Nephron (organoid): ENCODE measurements at regions not wholly inside any gene's neighbourhood (a gene's known extent, or its start where the extent isn't known, plus 50 kb on each side); places are given as distances from the start of the nearest gene placed in this dataset.

Experiments
- H3K27ac Mint-ChIP-seq, 3 experiments: 2 replicates each; pipeline ENCODE4 v1.8.0; 2020; ENCODE audit warnings: mixed read lengths in 3 of 3, mild to moderate bottlenecking in 2 of 3, moderate library complexity in 1 of 3
- H3K27me3 Mint-ChIP-seq: 2 replicates; pipeline ENCODE4 v1.8.0; 2021; ENCODE audit warnings: low read depth, mild to moderate bottlenecking, moderate library complexity, mixed read lengths
- H3K36me3 Mint-ChIP-seq: 2 replicates; pipeline ENCODE4 v1.8.0; 2020; ENCODE audit warnings: low read depth, mixed read lengths
- H3K4me1 Mint-ChIP-seq: 2 replicates; pipeline ENCODE4 v1.8.0; 2020; ENCODE audit warnings: mixed read lengths
- H3K4me3 Mint-ChIP-seq, 3 experiments: 2 replicates each; pipeline ENCODE4 v1.8.0; 2020; ENCODE audit warnings: mild to moderate bottlenecking in 3 of 3, mixed read lengths in 3 of 3, moderate library complexity in 2 of 3
- H3K9me3 Mint-ChIP-seq: 2 replicates; pipeline ENCODE4 v1.8.0; 2020; ENCODE audit warnings: mixed read lengths
- TF ChIP-seq, protein P1 (sequence below), 3 experiments: fragments of 200-600 bp; sonication (generic); IDR thresholded peaks; one replicate each; pipeline ENCODE4 v1.5.0; 2021; ENCODE audit warnings: antibody characterized with exemption in 3 of 3; ENCODE audit not compliant: unreplicated experiment in 3 of 3

DNA sequence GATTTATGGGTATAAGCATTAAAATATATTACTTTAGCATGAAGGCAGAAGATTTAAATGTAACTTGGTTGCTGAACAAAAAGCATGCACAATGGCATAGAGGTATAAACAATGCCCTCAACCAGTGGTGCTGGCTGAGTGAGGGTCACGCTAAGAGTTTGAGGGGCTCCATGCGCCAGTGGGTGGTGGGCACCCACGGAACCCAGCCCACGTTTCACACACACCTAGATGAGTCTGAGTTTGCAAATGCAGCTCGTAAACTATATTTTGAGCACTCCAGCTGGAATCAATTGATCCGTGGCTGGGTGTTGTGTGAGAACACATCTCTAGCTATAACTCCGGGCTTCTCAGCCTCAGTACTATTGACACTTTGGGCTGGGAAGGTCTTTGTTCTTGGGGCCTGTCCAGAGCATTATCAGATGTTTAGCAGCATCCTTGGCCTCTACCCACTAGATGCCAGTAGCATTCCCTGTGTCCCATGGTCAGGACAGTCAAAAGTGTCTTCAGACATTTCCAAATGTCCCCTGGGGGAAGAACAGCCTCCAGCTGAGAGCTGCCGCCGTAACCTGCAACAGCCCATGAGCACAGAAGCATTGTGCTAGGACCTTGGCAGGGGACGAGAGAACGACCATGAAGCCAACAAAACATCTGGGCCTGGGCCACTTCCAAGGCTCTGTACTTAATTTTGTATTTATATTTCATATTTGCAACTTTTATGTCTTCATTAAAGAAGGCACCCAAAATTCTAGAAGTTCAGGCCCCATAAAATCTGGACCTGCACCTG lies 108.1 kb upstream of the SOX1 start:
- H3K4me1 Mint-ChIP-seq = peaks cover 9% of the 10 kb centered on the region
- TF ChIP-seq, protein P1, sequence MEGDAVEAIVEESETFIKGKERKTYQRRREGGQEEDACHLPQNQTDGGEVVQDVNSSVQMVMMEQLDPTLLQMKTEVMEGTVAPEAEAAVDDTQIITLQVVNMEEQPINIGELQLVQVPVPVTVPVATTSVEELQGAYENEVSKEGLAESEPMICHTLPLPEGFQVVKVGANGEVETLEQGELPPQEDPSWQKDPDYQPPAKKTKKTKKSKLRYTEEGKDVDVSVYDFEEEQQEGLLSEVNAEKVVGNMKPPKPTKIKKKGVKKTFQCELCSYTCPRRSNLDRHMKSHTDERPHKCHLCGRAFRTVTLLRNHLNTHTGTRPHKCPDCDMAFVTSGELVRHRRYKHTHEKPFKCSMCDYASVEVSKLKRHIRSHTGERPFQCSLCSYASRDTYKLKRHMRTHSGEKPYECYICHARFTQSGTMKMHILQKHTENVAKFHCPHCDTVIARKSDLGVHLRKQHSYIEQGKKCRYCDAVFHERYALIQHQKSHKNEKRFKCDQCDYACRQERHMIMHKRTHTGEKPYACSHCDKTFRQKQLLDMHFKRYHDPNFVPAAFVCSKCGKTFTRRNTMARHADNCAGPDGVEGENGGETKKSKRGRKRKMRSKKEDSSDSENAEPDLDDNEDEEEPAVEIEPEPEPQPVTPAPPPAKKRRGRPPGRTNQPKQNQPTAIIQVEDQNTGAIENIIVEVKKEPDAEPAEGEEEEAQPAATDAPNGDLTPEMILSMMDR (IDR thresholded peaks at IDR 0.05; ENCODE audit: unreplicated experiment in 3 of 3) = no peak

DNA sequence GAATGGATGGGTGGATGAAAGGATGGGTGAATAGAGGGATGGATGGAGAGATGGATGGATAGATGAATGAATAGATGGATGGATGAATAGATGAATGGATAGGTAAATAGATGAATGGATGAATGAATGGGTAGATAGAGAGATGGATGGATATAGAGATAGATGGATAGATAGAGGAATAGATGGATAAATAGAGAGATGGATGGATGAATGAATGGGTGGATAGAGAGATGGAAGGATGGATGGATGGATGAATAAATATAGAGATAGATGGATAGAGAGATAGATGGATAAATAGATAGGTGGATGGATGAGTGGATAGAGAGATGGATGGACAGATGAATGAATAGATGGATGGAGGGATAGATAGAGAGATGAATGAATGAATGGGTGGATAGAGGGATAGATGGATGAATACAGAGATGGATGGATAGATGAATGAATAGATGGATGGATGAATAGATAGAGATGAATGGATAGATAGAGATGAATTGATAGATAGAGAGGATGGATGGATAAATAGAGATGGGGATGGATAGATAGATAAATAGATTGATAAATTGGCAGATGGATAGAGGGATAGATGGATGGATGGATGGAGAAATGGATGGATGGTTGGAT lies 106.7 kb upstream of the SOX1 start:
- Mint-ChIP-seq H3K4me3 (no peak overlapping the region), H3K27me3 (peaks cover 16% of the 10 kb centered on the region)
- TF ChIP-seq, protein P1 (IDR thresholded peaks at IDR 0.05; ENCODE audit: unreplicated experiment in 3 of 3) = no peak

More for the DNA sequence above, 108.1 kb upstream of the SOX1 start:
- H3K27me3 Mint-ChIP-seq = peaks cover 15% of the 10 kb centered on the region
- H3K27ac Mint-ChIP-seq = no peak overlapping the region
- no peaks in the 10 kb centered on the region for H3K36me3 Mint-ChIP-seq
- H3K9me3 Mint-ChIP-seq = peaks cover 7% of the 10 kb centered on the region
- no peak overlapping the region for H3K4me3 Mint-ChIP-seq

DNA sequence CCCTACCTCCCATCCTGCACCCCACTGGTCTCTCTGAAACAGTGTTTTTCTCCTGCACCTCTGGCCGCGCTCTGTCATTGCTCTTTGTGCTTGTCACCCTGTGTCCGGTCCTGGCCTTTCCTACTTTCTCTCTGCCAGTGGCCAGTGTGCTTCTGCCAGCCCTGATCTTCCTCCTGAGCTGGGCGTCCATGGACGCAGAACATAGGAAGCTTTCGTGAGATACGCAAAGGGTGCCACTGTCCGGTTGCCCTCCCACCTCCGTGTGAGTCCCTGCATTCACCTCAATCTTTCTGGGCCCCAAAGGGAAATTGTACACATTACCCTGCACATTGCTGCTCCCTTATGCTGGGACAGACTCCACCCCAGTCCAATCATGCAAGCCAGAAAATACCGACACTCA lies 105.7 kb upstream of the SOX1 start:
- TF ChIP-seq, protein P1 (IDR thresholded peaks at IDR 0.05; ENCODE audit: unreplicated experiment in 3 of 3) = no peak
- Mint-ChIP-seq H3K4me1 (no peaks in the 10 kb centered on the region), H3K9me3 (no peaks in the 10 kb centered on the region), H3K27me3 (peaks cover 18% of the 10 kb centered on the region), H3K4me3 (no peak overlapping the region), H3K36me3 (no peaks in the 10 kb centered on the region), H3K27ac (no peak overlapping the region)

More for the DNA sequence above, 106.7 kb upstream of the SOX1 start:
- Mint-ChIP-seq H3K4me1 (no peaks in the 10 kb centered on the region), H3K9me3 (no peaks in the 10 kb centered on the region), H3K36me3 (no peaks in the 10 kb centered on the region), H3K27ac (no peak overlapping the region)

DNA sequence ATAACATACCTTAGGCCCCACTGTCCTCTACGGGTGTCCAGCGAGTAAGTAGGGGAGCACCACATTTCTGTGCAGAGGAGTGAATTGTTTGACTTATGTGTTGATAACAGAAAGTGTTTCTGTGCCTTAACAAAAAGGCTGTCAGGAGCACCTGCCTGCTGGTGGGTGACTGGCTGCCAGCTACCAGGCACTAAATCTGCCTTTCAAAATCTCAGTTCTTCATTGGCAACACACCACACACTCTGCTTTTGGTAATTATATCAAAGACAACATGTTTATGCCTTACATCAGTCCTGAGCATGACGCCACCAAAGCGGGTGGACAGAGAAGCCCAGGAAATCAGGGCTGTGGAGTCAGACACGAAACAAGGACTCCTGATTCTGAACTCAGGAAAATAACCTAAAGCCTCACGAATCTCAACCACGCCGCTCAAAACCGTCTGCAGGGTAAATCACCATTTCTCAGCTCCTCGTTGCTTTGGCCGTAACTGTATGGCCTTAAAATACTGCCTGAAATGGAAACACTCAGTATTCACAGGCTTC lies 105.2 kb upstream of the SOX1 start:
- Mint-ChIP-seq H3K27ac (no peak overlapping the region), H3K9me3 (no peaks in the 10 kb centered on the region), H3K27me3 (peaks cover 18% of the 10 kb centered on the region), H3K4me1 (no peaks in the 10 kb centered on the region), H3K4me3 (no peak overlapping the region), H3K36me3 (no peaks in the 10 kb centered on the region)
- TF ChIP-seq, protein P1 (IDR thresholded peaks at IDR 0.05; ENCODE audit: unreplicated experiment in 3 of 3) = no peak

DNA sequence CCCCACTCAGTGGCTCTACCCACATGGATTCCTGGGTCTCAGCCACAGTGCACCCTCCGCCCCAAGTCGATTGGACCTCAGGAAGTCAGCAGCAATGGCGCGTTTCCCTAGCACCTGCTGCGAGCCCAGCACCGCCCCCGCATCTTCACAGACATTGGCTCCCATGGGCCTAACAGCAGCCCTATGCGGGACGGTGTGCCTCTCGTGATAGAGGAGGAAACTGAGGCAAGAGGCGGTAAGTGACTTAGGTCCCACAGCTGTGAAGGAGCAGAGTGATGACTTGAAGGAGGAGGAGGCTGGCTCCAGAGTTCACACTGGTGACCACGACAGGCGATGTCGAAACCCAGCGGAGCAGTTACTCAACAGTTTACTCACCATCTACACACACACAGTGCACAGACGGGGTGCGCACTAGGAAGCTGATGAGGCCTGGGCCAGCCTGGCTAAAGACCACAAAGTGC lies 104.5 kb upstream of the SOX1 start:
- H3K9me3 Mint-ChIP-seq = no peaks in the 10 kb centered on the region
- TF ChIP-seq, protein P1 (IDR thresholded peaks at IDR 0.05; ENCODE audit: unreplicated experiment in 3 of 3) = no peak
- H3K4me1 Mint-ChIP-seq = peaks cover 3% of the 10 kb centered on the region
- peaks cover 18% of the 10 kb centered on the region for H3K27me3 Mint-ChIP-seq
- H3K36me3 Mint-ChIP-seq = no peaks in the 10 kb centered on the region
- H3K4me3 Mint-ChIP-seq = no peak overlapping the region
- H3K27ac Mint-ChIP-seq = no peak overlapping the region
